NCI-H1417 treated with DMSO at 0.1 percent for 48 hours (cell line): ENCODE measurements at regions not wholly inside any gene's neighbourhood (a gene's known extent, or its start where the extent isn't known, plus 50 kb on each side); places are given as distances from the start of the nearest gene placed in this dataset.
"Not testable (repeated sequence)": the region's sequence is repeated elsewhere in the genome, so short reads cannot be mapped to it uniquely, and the experiment has no call there.

ENCODE experiments used
- DNase-seq: peaks from one replicate; lab custom pipeline; 2025; lab: John Stamatoyannopoulos, UW

- no peak for DNase-seq
Observed at GRCh38 chr18:41693008-41693407, 262.0 kb upstream of the PIK3C3 start.

- DNase-seq, result no peak
Observed at GRCh38 chr18:41690332-41691127, 264.5 kb upstream of the PIK3C3 start.

- no peak for DNase-seq
Observed at GRCh38 chr18:41687138-41687537, 267.9 kb upstream of the PIK3C3 start.

- no peak for DNase-seq
Observed at GRCh38 chr18:41681138-41681880, 273.7 kb upstream of the PIK3C3 start.

GRCh38 chr18:41674506-41674905 lies 280.5 kb upstream of the PIK3C3 start:
- DNase-seq, result no peak

- peak; percentile 86 for DNase-seq
Observed at GRCh38 chr18:41666231-41666630, 288.8 kb upstream of the PIK3C3 start.

- DNase-seq, result no peak
Observed at GRCh38 chr18:41665210-41665609, 289.8 kb upstream of the PIK3C3 start.

GRCh38 chr18:41660654-41661053 lies 294.4 kb upstream of the PIK3C3 start:
- DNase-seq, result no peak

- no peak for DNase-seq
Observed at GRCh38 chr18:41659438-41660130, 295.4 kb upstream of the PIK3C3 start.

GRCh38 chr18:41657189-41657588 lies 297.8 kb upstream of the PIK3C3 start:
- no peak for DNase-seq

- DNase-seq, result no peak
Observed at GRCh38 chr18:41655074-41655473, 300.0 kb upstream of the PIK3C3 start.

GRCh38 chr18:41647914-41648313 lies 307.1 kb upstream of the PIK3C3 start:
- DNase-seq, result no peak

GRCh38 chr18:41646915-41647620 lies 308.0 kb upstream of the PIK3C3 start:
- no peak for DNase-seq

- DNase-seq, result no peak
Observed at GRCh38 chr18:41645589-41646360, 309.3 kb upstream of the PIK3C3 start.

- no peak for DNase-seq
Observed at GRCh38 chr18:41644466-41644865, 310.6 kb upstream of the PIK3C3 start.

- no peak for DNase-seq
Observed at GRCh38 chr18:41643427-41643826, 311.6 kb upstream of the PIK3C3 start.

- DNase-seq, result no peak
Observed at GRCh38 chr18:41642756-41643155, 312.3 kb upstream of the PIK3C3 start.

GRCh38 chr18:41639218-41639617 lies 315.8 kb upstream of the PIK3C3 start:
- no peak for DNase-seq

GRCh38 chr18:41631723-41632285 lies 323.2 kb upstream of the PIK3C3 start:
- DNase-seq, result not testable (repeated sequence)

- no peak for DNase-seq
Observed at GRCh38 chr18:41630232-41630886, 324.7 kb upstream of the PIK3C3 start.
